Pons (tissue), 1 donor: ENCODE measurements at regions not wholly inside any gene's neighbourhood (a gene's known extent, or its start where the extent isn't known, plus 50 kb on each side); places are given as distances from the start of the nearest gene placed in this dataset.
A peak's percentile ranks its signal among the peaks of the same experiment; 100 is the strongest.

Experiments used
- DNase-seq: peaks from one replicate; pipeline ENCODE4 v3.0.0-alpha.2; 2016; ENCODE audit warnings: low spot score

DNA sequence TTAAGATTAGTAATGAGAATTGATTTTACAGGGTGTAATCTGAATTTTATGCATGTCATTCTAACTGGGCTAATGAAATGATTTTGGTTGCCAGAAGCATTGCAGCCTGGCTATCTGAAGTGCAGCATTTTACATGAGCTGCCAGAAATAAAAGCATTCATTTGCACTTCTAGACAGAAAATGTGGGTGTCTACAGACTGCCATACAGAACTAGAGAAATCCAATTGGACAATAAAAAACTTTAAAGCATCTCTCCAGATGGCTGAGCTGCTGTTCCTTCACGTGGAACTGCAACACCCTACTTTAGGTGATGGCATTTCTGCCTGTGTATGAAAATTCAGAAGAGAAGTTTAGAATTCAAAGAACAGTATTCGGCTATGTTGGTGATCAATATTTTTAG, 450.1 kb upstream of the SLITRK1 start:
- no peak for DNase-seq

DNA sequence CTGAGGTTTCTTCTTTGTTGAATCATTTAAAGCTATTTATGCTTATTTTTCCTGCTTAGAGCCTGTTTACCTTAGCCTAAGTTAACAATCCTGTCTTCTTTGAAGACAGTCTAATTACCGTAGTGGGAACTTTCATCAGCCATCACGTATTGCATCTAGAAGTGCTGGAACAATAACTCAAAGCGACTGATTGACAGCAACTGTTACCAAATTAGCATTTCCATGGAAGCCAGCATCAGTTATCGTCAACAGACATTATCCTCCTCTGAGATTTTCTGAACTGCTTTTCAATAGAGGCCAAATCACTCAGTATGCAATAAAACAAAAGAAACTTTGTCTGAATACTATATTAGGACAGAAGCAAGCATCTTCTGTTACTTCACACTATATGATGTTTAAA, 433.3 kb upstream of the SLITRK1 start:
- peak; percentile 12 for DNase-seq

DNA sequence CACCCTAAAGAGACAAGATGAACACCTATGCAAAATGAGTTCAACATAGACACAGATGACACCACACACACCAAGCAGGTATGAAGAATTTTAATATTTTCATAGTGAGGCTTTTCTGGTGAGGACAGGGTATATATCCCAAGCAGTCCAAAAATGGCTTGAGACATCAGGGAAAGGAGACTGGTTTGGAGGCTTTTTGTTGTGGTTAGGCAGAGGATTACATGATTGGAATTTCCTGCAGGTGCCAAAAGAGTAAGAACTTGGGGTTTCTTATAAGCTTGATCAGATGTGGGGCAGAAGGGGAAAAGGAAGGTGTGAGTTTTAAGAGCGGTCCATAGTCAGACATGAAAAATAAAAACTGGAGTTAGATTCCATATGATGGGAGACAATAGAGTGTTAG, 420.8 kb upstream of the SLITRK1 start:
- no peak for DNase-seq

DNA sequence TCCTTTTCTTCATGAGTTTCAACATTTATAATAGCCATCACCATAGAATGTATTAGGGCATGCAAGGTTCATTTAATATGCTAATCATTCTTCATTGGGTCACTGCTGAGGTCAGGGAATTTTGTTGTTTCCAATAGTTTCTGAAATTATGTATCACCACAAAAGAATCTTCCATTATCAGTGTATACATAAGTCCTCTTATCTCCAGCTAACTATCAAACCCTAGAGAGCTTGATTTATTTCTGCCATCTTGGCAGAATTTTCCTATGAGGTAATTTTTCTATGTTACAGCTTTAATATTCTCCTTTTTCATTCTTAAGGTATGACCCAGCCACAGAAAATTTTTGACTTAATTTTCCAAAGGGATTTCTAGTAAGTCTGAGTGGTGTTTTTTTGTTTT, 415.0 kb upstream of the SLITRK1 start:
- no peak for DNase-seq

DNA sequence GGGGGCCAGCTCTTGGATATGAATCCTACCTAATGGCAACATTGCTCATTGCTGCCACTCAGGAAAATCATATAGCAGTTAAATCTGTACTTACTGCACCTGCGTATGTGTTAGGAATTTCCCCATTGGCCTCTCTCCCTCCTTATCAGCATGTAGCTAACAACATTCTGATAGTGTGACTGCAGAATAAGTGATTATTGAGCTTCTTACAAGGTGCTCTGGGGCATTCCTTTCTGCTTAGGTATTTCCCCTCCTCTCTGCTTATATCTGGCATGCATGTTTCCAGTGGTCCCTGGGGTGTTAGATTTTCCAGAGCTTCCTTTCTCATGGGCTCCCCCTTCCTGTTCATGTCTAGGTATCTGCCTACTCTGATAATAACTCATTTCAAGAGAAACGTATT, 414.1 kb upstream of the SLITRK1 start:
- no peak for DNase-seq

DNA sequence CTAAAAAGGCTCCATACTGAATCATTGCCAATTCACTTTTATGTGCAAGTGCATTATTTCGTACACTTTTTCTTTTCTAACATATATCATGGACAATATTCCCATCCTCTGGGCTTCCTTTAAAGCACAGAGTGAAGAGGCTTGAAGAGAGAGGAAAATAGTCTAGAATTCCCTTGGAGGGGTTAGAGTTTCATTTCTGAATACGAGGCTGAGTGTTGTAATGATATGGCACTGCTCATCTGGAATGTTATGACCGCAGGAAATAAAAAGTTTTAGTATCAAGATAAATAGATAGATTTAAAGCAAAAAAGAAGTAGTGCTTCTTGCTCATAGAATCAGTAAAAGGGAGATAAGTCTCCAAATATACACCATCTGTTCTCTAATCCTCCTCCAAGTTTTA, 412.3 kb upstream of the SLITRK1 start:
- no peak for DNase-seq

DNA sequence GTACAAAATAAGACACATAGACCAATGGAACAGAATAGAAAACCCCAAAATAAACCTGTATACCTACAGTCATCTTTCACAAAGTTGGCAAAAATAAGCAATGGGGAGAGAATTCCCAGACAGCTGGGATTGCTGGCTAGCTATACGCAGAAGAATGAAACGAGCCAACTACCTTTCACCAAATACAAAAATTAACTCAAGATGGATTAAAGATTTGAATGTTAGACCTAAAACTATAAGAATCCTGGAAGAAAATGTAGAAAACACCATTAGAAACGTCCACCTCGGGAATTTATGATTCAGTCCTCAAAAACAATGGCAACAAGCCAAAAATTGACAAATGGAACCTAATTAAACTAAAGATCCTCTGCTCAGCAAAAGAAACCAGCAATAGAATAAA, 408.1 kb upstream of the SLITRK1 start:
- DNase-seq = no peak

GRCh38 chr13:84279166-84279565, 396.9 kb upstream of the SLITRK1 start:
- no peak for DNase-seq

- no peak for DNase-seq
Measured at GRCh38 chr13:84272877-84273562, 390.7 kb upstream of the SLITRK1 start.

- no peak for DNase-seq
Measured at GRCh38 chr13:84265257-84265764, 383.0 kb upstream of the SLITRK1 start.

- no peak for DNase-seq
Measured at GRCh38 chr13:84263354-84264069, 381.2 kb upstream of the SLITRK1 start.

- DNase-seq = no peak
Measured at GRCh38 chr13:84255226-84255797, 373.0 kb upstream of the SLITRK1 start.

DNA sequence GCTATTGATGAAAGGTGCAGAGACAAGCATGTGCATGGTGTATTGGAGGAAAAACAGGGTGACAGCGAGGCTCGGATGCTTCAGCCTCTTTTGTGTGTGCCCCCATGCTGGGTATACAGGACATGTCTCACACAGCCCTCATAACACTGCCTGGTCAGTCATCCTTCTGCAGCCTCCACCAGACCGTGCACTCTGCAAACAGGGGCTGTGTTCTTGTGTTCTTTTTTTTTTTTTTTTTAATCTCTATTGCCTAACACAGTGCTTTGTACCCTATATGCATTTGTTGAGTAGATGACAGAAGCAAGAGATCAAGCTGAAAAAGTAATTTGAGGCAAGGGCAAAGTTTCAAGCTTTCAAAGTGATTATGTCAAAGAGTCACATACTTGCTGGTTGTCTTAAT, 367.2 kb upstream of the SLITRK1 start:
- no peak for DNase-seq

DNA sequence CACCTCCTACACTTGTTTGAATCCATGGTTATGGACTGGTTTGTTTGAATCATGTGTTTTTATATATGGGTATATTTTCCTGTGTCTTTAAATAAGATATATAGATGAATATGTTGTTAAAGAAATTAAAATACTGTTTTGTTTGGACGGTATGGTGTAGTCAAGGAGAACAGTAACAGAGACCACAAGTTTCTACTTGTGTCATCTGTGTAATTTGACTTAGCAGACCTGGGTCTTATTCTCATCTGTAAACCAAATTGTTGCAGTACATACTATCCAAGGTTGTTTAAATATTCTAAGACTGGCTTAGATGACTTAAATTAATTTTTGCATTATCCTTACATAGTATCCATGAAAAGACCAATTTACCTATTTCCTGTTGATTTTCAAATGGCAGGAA, 361.1 kb upstream of the SLITRK1 start:
- no peak for DNase-seq

DNA sequence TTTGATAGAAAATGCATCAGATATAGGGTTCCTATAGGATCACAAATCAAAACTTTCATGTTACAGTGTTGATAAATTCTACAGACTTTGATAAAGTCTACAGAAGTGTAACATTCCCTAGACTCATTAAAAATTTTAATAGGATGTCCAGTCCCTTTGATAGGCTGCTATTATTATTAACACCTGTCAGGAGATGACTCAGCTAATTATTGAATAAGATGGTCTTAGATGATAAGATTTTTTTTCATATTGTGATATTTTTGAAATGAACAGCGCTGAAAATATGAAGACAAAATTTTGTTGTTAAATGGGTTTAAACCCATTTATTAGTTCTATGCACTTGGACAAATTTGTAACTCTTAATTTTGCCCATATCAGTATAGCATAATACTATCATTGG, 356.8 kb upstream of the SLITRK1 start:
- no peak for DNase-seq

DNA sequence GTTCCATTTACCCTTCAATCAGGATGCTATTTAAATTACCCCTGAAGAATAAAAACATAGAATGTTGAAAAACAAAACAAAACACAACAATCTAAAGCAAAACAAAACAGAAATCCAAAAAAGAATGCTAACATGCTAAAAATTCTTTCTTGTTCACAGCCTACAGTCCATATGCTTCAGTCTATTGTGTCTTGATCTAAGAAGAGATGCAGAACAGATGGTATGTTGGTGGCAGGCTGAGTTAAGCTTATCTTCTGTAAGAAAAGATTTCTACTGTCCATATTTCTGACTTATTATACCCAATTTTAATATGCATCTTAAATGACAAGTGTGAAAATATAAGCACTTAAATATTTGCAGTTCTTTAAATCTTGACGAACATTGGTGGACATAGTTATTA, 356.1 kb upstream of the SLITRK1 start:
- DNase-seq = no peak

GRCh38 chr13:84237143-84237542, 354.9 kb upstream of the SLITRK1 start:
- DNase-seq = peak; percentile 3

- DNase-seq = no peak
Measured at GRCh38 chr13:84234416-84234815, 352.1 kb upstream of the SLITRK1 start.

- no peak for DNase-seq
Measured at GRCh38 chr13:84230568-84230967, 348.3 kb upstream of the SLITRK1 start.

DNA sequence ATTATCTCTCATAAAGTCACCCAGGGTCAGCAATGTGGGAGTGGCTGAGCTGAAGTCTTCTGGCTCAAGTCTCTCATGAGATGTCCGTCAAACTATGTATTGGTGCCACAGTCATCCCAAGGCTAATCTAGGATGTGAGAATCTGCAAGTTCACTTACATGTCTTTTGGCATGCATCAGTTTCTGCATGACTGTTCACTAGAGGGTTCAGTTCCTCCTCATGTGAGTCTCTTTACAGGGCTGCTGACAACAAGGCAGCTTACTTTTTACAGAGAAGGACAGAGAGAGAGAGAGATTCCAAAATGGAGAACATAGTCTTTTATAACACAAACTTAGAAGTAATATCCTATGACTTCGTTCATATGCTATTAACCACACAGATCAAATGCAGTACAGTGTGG, 328.8 kb upstream of the SLITRK1 start:
- DNase-seq = no peak

DNA sequence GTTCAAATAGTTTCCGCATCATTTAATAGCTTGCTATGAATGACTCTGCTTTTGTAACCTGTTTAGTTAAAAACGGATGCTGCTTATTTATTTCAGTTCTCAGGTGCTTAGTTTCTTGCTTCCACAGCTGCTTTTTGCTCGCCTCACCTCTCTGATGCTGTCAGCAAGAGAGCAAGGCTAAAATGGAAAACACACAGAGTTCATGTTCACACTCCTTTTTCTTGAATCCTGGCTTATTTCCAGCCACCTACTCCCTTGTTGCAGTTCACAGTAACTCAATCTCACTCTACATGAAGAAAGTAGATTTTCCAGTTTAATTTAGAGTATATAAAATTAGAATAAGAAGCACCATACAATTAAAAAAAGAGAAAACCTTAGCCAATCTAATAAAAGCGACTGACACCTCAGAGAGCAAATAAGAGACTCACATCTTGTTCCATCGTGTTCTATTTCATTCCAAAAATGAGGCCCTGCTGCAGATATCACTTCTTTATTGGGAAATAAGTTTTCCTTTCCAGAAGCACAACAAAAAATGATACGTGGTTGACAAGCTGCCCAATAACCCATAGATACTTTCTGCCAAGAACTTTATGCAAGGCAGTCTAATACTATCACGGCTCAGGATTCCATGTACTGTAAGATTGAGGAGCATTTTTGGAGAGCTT, 326.1 kb upstream of the SLITRK1 start:
- no peak for DNase-seq

- DNase-seq = no peak
Measured at GRCh38 chr13:84207509-84207908, 325.2 kb upstream of the SLITRK1 start.

DNA sequence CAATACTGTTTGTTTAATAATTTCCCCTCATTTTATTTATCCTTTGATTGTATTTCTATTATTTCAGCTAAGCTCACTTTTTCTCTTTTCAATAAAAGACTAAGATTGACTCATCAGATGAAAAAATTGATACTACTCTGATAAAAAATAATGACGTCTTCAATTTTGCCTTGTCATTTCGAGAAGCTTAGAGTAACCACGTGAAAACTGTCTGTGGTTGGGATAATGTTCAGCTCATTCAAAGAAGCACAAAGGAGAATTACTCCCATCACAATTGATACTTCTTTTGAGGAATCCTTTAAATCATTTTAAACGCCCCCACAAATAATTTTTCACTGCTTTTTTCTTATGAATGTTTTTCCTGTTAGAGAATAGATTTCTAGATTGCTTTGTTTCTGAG, 318.7 kb upstream of the SLITRK1 start:
- no peak for DNase-seq
